ENCODE measurements at regions not wholly inside any gene's neighbourhood (a gene's known extent, or its start where the extent isn't known, plus 50 kb on each side); places are given as distances from the start of the nearest gene placed in this dataset.

DNA sequence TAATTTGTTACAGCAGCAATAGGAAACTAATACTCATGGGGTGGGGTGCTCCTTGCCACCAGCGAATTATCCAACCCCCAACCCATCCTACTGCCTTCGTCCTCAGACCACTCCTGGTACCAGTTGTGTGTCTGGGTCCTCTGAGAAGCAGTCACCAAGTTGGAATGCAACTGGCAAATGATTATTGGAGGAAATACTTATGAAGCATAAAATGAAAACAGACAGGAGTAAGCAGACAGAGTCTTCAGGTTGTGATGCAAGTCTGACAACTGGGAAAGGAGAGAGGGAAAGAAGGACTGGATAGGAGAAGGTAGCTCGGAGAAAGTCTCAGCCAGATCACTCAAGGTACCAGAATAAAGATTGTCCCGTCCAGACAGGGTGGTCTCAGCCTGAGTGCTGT is 181.1 kb upstream of the ARID2 start:
- H3K4me3 ChIP-seq (ENCODE audit: low read depth, low read length, poor library complexity, severe bottlenecking): no peak overlapping the region
- no peak overlapping the region for H2AFZ ChIP-seq (ENCODE audit: low read length)
- no peaks in the 10 kb centered on the region for H3K27me3 ChIP-seq (ENCODE audit: insufficient read depth, low read length)
- H4K20me1 ChIP-seq (ENCODE audit: insufficient read depth, low read length): no peaks in the 10 kb centered on the region
- no peaks in the 10 kb centered on the region for H3F3A ChIP-seq (ENCODE audit: insufficient read depth, low read length)
- H3K4me1 ChIP-seq (ENCODE audit: insufficient read depth, low read length, severe bottlenecking): no peaks in the 10 kb centered on the region
- H3K9me3 ChIP-seq (ENCODE audit: low read length): no peaks in the 10 kb centered on the region
- no peak overlapping the region for H3K4me2 ChIP-seq (ENCODE audit: low read length)
- no peak for TF ChIP-seq EZH2 (IDR thresholded peaks at IDR 0.05; ENCODE audit: borderline replicate concordance, low read length)
- TF ChIP-seq, protein P1, sequence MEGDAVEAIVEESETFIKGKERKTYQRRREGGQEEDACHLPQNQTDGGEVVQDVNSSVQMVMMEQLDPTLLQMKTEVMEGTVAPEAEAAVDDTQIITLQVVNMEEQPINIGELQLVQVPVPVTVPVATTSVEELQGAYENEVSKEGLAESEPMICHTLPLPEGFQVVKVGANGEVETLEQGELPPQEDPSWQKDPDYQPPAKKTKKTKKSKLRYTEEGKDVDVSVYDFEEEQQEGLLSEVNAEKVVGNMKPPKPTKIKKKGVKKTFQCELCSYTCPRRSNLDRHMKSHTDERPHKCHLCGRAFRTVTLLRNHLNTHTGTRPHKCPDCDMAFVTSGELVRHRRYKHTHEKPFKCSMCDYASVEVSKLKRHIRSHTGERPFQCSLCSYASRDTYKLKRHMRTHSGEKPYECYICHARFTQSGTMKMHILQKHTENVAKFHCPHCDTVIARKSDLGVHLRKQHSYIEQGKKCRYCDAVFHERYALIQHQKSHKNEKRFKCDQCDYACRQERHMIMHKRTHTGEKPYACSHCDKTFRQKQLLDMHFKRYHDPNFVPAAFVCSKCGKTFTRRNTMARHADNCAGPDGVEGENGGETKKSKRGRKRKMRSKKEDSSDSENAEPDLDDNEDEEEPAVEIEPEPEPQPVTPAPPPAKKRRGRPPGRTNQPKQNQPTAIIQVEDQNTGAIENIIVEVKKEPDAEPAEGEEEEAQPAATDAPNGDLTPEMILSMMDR (IDR thresholded peaks at IDR 0.05; ENCODE audit: low read length): no peak
- no peaks in the 10 kb centered on the region for H3K9me2 ChIP-seq (ENCODE audit: low read depth, low read length)
- H3K9ac ChIP-seq (ENCODE audit: low read length): no peak overlapping the region
- no peaks in the 10 kb centered on the region for H3K36me3 ChIP-seq (ENCODE audit: insufficient read depth, low read length)
- H3K27ac ChIP-seq (ENCODE audit: low read depth, low read length, poor library complexity, severe bottlenecking): no peak overlapping the region
- no peaks in the 10 kb centered on the region for H3K79me2 ChIP-seq (ENCODE audit: insufficient read depth, low read length)

DNA sequence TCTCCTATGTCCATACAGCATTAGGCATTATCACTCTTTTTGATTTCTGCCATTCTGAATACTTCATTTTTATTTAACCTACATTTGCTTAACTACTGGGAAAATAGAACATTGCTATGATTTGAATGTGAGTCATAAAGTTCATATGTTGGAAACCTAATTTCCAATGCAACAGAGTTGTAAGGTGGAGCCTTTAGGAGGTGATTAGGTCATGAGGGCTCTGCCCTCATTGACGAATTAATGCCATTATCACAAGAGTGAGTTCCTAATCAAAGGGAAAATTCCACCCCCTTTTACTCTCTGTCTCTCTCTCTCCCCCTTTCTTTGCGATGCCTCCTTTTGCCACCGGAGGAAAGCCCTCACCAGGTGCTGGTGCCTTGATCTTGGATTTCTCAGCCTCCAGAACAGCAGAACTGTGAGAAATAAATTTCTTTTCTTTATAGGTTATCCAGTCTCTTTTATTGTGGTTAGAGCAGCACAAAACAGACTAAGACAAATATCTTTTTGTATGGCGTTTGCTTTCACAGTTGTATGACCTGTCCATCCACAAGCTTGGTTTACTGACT is 180.1 kb upstream of the ARID2 start:
- H3F3A ChIP-seq (ENCODE audit: insufficient read depth, low read length): no peaks in the 10 kb centered on the region
- no peaks in the 10 kb centered on the region for H3K9me3 ChIP-seq (ENCODE audit: low read length)
- no peaks in the 10 kb centered on the region for H3K79me2 ChIP-seq (ENCODE audit: insufficient read depth, low read length)
- no peak overlapping the region for H2AFZ ChIP-seq (ENCODE audit: low read length)
- no peak overlapping the region for H3K4me3 ChIP-seq (ENCODE audit: low read depth, low read length, poor library complexity, severe bottlenecking)
- H3K27ac ChIP-seq (ENCODE audit: low read depth, low read length, poor library complexity, severe bottlenecking): no peak overlapping the region
- no peaks in the 10 kb centered on the region for H3K36me3 ChIP-seq (ENCODE audit: insufficient read depth, low read length)
- no peaks in the 10 kb centered on the region for H3K4me1 ChIP-seq (ENCODE audit: insufficient read depth, low read length, severe bottlenecking)
- no peaks in the 10 kb centered on the region for H3K27me3 ChIP-seq (ENCODE audit: insufficient read depth, low read length)
- no peak overlapping the region for H3K4me2 ChIP-seq (ENCODE audit: low read length)
- H3K9ac ChIP-seq (ENCODE audit: low read length): no peak overlapping the region
- TF ChIP-seq, protein P1 (IDR thresholded peaks at IDR 0.05; ENCODE audit: low read length): no peak
- TF ChIP-seq EZH2 (IDR thresholded peaks at IDR 0.05; ENCODE audit: borderline replicate concordance, low read length): no peak
- H3K9me2 ChIP-seq (ENCODE audit: low read depth, low read length): no peaks in the 10 kb centered on the region
- H4K20me1 ChIP-seq (ENCODE audit: insufficient read depth, low read length): no peaks in the 10 kb centered on the region

DNA sequence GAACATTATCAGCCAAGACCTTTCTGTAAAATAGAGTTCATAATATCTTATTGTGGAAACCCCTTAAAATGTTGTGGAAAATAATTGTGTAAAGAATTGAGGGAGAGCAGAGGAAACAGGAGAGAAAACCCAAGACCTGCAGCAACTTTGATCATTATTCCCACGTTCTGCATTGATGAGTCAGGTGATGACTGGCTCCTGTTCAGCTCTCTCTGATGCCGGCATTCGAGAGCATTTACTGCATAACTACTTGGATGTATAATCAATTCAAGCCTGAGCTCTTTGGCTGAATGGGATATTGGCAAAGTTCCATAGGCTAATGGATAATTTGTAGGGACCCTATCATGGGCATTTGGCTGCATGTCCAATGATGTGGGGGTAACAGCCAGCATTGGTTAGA is 176.3 kb upstream of the ARID2 start:
- no peaks in the 10 kb centered on the region for H3K4me1 ChIP-seq (ENCODE audit: insufficient read depth, low read length, severe bottlenecking)
- TF ChIP-seq EZH2 (IDR thresholded peaks at IDR 0.05; ENCODE audit: borderline replicate concordance, low read length): no peak
- TF ChIP-seq, protein P1 (IDR thresholded peaks at IDR 0.05; ENCODE audit: low read length): no peak
- H3K9me3 ChIP-seq (ENCODE audit: low read length): no peaks in the 10 kb centered on the region

More for the DNA sequence above, 176.3 kb upstream of the ARID2 start:
- no peak overlapping the region for H3K9ac ChIP-seq (ENCODE audit: low read length)
- no peaks in the 10 kb centered on the region for H3K36me3 ChIP-seq (ENCODE audit: insufficient read depth, low read length)
- H2AFZ ChIP-seq (ENCODE audit: low read length): no peak overlapping the region
- H3K4me3 ChIP-seq (ENCODE audit: low read depth, low read length, poor library complexity, severe bottlenecking): no peak overlapping the region
- H3K4me2 ChIP-seq (ENCODE audit: low read length): no peak overlapping the region
- H3F3A ChIP-seq (ENCODE audit: insufficient read depth, low read length): no peaks in the 10 kb centered on the region
- H4K20me1 ChIP-seq (ENCODE audit: insufficient read depth, low read length): no peaks in the 10 kb centered on the region
- no peaks in the 10 kb centered on the region for H3K9me2 ChIP-seq (ENCODE audit: low read depth, low read length)
- no peak overlapping the region for H3K27ac ChIP-seq (ENCODE audit: low read depth, low read length, poor library complexity, severe bottlenecking)
- H3K79me2 ChIP-seq (ENCODE audit: insufficient read depth, low read length): no peaks in the 10 kb centered on the region
- no peaks in the 10 kb centered on the region for H3K27me3 ChIP-seq (ENCODE audit: insufficient read depth, low read length)
